BJ (cell line): ENCODE measurements at regions not wholly inside any gene's neighbourhood (a gene's known extent, or its start where the extent isn't known, plus 50 kb on each side); places are given as distances from the start of the nearest gene placed in this dataset.
"Not testable (repeated sequence)": the region's sequence is repeated elsewhere in the genome, so short reads cannot be mapped to it uniquely, and the experiment has no call there.

Experiments
- CTCF ChIA-PET: fragments of 350-600 bp; formaldehyde crosslinking; extraction: SDS; loops from one replicate; lab custom pipeline; 2021; ENCODE audit warnings: antibody characterized with exemption, inconsistent platforms; lab: Yijun Ruan, JAX
- POLR2A ChIA-PET: fragments of 300-600 bp; sonication (Branson Sonifier 250); formaldehyde crosslinking; extraction: SDS; loops from one replicate; lab custom pipeline; 2021; ENCODE audit warnings: antibody characterized with exemption; lab: Charles Lee
- DNase-seq: peaks from one replicate; pipeline ENCODE4 v3.0.0-alpha.2; 2011; ENCODE audit warnings: low read depth
- H3K27me3 ChIP-seq: 2 replicates; pipeline ENCODE4 v1.6.0; 2011; ENCODE audit warnings: low read length; ENCODE audit not compliant: control insufficient read depth, insufficient read depth
- H3K36me3 ChIP-seq: 2 replicates; pipeline ENCODE4 v1.5.1; 2011; ENCODE audit warnings: low read length; ENCODE audit not compliant: control insufficient read depth, insufficient read depth
- H3K4me3 ChIP-seq: 2 replicates; pipeline ENCODE4 v1.5.1; 2011; ENCODE audit warnings: low read depth, mild to moderate bottlenecking, control low read depth, low read length
- TF ChIP-seq, protein P1 (sequence below): IDR thresholded peaks from 2 replicates; pipeline ENCODE4 v1.5.1; 2011; ENCODE audit warnings: low read depth, mild to moderate bottlenecking, control low read depth, inconsistent platforms, low read length, moderate library complexity; ENCODE audit not compliant: insufficient read depth

DNA sequence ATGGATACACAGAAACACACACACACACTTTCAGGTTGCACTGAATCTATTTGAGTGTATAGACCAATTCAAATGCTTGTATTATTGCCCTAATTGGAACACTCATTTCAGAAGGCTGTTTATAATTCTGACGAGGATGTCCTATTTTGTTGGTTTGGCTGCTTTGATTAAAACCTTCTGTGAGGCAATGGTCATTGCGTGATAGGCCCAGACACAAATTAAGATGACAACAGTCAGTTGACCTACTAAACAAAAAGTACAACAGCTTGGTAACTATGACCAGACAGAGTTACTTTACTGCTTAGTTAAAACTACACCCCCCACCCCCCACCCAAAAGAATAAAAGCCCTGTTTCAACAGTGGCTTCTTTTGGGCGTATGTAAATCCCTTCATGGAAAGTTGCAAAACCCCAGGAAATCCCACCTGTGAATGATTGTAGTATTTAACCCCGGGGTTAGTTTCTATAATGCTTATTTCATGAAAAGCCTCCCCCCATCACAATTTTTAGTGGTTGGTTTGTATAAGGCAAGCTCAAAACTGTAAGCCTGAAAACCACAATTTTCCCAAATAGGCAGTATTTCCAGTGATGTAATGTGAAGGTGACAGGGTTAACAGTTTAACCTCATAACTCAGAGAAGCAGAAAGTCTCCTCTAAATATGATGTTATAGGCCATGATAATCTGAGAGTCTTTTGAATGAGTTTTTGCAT, 340.8 kb downstream of the FGF10 start:
- peak; percentile 48 for DNase-seq
- no peak overlapping the region for H3K4me3 ChIP-seq
- CTCF ChIA-PET: interaction anchor here (0.7 kb wide), 1 partner anchor 290 kb away, joined by 4 read pairs; no protein-coding TSS in a partner anchor
- no peaks in the 10 kb centered on the region for H3K27me3 ChIP-seq
- no peaks in the 10 kb centered on the region for H3K36me3 ChIP-seq
- TF ChIP-seq, protein P1, sequence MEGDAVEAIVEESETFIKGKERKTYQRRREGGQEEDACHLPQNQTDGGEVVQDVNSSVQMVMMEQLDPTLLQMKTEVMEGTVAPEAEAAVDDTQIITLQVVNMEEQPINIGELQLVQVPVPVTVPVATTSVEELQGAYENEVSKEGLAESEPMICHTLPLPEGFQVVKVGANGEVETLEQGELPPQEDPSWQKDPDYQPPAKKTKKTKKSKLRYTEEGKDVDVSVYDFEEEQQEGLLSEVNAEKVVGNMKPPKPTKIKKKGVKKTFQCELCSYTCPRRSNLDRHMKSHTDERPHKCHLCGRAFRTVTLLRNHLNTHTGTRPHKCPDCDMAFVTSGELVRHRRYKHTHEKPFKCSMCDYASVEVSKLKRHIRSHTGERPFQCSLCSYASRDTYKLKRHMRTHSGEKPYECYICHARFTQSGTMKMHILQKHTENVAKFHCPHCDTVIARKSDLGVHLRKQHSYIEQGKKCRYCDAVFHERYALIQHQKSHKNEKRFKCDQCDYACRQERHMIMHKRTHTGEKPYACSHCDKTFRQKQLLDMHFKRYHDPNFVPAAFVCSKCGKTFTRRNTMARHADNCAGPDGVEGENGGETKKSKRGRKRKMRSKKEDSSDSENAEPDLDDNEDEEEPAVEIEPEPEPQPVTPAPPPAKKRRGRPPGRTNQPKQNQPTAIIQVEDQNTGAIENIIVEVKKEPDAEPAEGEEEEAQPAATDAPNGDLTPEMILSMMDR: no peak
- POLR2A ChIA-PET: no interaction called here

DNA sequence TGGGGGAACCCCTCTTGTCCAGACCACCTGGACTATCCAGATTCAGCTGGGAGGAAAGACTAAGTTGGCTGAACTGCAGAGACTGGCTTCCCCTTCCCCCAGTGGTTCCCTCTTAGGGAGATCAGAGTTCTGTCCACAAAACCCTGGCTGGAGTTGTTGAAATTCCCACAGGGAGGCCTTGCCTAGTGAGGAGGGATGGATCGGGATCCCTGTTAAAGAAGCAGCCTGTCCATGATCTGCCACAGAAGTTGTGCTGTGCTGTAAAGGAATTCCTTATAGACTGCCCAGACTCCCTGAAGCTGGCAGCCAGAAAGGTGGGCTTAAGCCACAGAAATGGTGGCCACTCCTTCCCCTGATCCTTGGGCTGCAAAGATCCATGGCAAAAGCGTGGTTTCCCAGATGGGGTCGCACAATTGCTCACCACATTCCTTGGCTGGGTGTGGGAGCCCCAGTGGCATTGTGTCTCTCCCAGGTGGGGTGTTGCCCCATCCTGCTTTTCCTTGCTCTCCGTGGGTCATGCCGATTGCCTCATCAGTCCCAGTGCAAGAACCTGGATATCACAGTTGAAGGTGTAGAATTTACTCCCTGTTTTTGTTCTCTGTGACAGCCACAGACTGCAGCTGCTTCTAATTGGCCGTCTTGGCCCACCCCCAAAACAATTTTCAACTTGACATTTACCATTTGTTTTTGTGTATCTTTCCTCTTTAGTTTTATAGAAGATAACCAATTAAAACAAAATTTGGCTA, 342.4 kb downstream of the FGF10 start:
- no peaks in the 10 kb centered on the region for H3K27me3 ChIP-seq
- H3K36me3 ChIP-seq: no peaks in the 10 kb centered on the region
- ChIA-PET POLR2A (no interaction called here), CTCF (no interaction called here)
- TF ChIP-seq, protein P1: no peak
- DNase-seq: no peak
- no peak overlapping the region for H3K4me3 ChIP-seq

DNA sequence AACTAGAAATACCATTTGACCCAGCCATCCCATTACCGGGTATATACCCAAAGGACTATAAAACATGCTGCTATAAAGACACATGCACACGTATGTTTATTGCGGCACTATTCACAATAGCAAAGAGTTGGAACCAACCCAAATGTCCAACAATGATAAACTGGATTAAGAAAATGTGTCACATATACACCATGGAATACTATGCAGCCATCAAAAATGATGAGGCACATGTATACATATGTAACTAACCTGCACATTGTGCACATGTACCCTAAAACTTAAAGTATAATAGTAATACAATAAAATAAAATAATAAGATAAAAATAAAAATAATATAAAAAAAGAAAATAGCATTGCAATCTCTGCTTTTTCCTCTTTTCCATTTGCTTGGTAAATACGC, 344.7 kb downstream of the FGF10 start:
- POLR2A ChIA-PET, H3K4me3 ChIP-seq, DNase-seq, H3K27me3 ChIP-seq, H3K36me3 ChIP-seq, CTCF ChIA-PET: not testable (repeated sequence)

DNA sequence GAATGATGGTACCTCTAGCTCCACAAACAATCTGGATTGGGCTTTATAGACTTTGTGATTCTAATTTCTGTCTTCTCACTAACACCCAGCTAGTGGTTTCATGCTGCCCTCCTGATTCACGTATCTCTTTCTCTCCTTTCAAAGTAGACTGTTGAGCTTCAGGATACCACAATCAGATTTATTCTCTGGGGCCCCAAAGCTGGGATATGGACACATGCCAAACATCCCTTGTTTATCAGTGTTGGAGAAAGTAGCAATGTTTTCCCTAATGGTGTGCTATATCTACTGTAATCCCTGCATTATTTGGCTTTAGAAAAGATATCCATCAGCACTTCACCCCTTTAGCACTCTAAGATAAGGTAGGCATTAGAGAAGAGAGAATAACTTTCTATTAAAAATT, 361.0 kb downstream of the FGF10 start:
- Histone ChIP-seq H3K27me3 (no peaks in the 10 kb centered on the region), H3K4me3 (no peak overlapping the region), H3K36me3 (no peaks in the 10 kb centered on the region)
- DNase-seq: no peak
- TF ChIP-seq, protein P1: no peak
- ChIA-PET CTCF (no interaction called here), POLR2A (no interaction called here)

DNA sequence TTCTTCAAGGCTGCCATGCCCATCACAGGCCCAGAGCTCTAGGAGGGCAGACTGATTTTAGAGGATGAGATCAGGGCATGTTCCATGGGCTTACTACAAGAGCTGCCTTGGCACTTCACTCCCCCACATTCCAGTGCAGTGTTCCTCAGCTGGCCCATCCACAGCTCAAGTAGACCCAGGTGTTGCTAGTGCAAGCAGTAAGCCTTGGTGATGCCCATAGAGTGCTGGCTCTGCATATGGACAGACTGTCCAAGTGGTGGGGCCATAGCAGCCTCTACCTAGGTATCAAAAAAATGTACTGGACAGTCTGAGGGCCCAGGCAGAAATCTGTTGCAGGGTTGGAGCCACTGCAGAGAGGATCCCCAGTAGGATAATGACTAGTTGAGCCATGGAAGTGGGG, 366.6 kb downstream of the FGF10 start:
- H3K27me3 ChIP-seq: no peaks in the 10 kb centered on the region
- TF ChIP-seq, protein P1: no peak
- ChIA-PET CTCF (no interaction called here), POLR2A (no interaction called here)
- H3K36me3 ChIP-seq: no peaks in the 10 kb centered on the region
- no peak overlapping the region for H3K4me3 ChIP-seq
- no peak for DNase-seq
